Ascending aorta (tissue), 2 donors: ENCODE measurements at regions not wholly inside any gene's neighbourhood (a gene's known extent, or its start where the extent isn't known, plus 50 kb on each side); places are given as distances from the start of the nearest gene placed in this dataset.

Source experiments
- DNase-seq, 2 donors: peaks; one replicate each; pipeline ENCODE4 v3.0.0-alpha.2; 2019; ENCODE audit warnings: low spot score in 2 of 2
- H3K27ac ChIP-seq, 2 donors: fragments of 200-600 bp; sonication (generic); one replicate each; pipeline ENCODE4 v1.5.1; 2016 to 2017; ENCODE audit warnings: mild to moderate bottlenecking in 1 of 2
- H3K27me3 ChIP-seq: fragments of 200-600 bp; sonication (generic); one replicate; pipeline ENCODE4 v1.5.1; 2017
- H3K36me3 ChIP-seq, 2 donors: fragments of 200-600 bp; sonication (generic); one replicate each; pipeline ENCODE4 v1.5.1; 2016
- H3K4me1 ChIP-seq, 2 donors: fragments of 200-600 bp; sonication (generic); one replicate each; pipeline ENCODE4 v1.5.1; 2016 to 2017; ENCODE audit warnings: mild to moderate bottlenecking in 1 of 2
- H3K4me3 ChIP-seq, 2 donors: fragments of 200-600 bp; sonication (generic); one replicate each; pipeline ENCODE4 v1.5.1; 2016 to 2017; ENCODE audit warnings: mild to moderate bottlenecking in 1 of 2
- H3K9me3 ChIP-seq, 2 donors: fragments of 200-600 bp; sonication (generic); one replicate each; pipeline ENCODE4 v1.5.1; 2016
- intact Hi-C: fragments of 100-400 bp; cut with DNase I; formaldehyde crosslinking; loops from one replicate; pipeline ENCODE4 v1.15.1; 2023
- TF ChIP-seq, protein P1 (sequence below), 3 experiments: fragments of 200-600 bp in 2 of 3; fragments of 450-650 bp in 1 of 3; sonication (generic) in 2 of 3; IDR thresholded peaks; one replicate each; pipeline ENCODE4 v1.5.1; 2016 to 2019; ENCODE audit warnings: antibody characterized with exemption in 3 of 3, mild to moderate bottlenecking in 1 of 3, moderate library complexity in 1 of 3

- DNase-seq: no peak
- Histone ChIP-seq H3K36me3 (no peaks in the 10 kb centered on the region), H3K27me3 (no peaks in the 10 kb centered on the region), H3K9me3 (no peaks in the 10 kb centered on the region), H3K4me3 (no peak overlapping the region), H3K4me1 (no peaks in the 10 kb centered on the region), H3K27ac (no peak overlapping the region)
- TF ChIP-seq, protein P1, sequence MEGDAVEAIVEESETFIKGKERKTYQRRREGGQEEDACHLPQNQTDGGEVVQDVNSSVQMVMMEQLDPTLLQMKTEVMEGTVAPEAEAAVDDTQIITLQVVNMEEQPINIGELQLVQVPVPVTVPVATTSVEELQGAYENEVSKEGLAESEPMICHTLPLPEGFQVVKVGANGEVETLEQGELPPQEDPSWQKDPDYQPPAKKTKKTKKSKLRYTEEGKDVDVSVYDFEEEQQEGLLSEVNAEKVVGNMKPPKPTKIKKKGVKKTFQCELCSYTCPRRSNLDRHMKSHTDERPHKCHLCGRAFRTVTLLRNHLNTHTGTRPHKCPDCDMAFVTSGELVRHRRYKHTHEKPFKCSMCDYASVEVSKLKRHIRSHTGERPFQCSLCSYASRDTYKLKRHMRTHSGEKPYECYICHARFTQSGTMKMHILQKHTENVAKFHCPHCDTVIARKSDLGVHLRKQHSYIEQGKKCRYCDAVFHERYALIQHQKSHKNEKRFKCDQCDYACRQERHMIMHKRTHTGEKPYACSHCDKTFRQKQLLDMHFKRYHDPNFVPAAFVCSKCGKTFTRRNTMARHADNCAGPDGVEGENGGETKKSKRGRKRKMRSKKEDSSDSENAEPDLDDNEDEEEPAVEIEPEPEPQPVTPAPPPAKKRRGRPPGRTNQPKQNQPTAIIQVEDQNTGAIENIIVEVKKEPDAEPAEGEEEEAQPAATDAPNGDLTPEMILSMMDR (IDR thresholded peaks at IDR 0.05): no peak
- intact Hi-C loops: no loop called here
Measured at GRCh38 chr11:32187111-32187510, 96.2 kb downstream of the RCN1 start.

- no peaks in the 10 kb centered on the region for H3K27me3 ChIP-seq
- H3K27ac ChIP-seq: no peak overlapping the region
- DNase-seq: no peak
- H3K36me3 ChIP-seq: no peaks in the 10 kb centered on the region
- intact Hi-C loops: no loop called here
- no peak overlapping the region for H3K4me3 ChIP-seq
- no peaks in the 10 kb centered on the region for H3K4me1 ChIP-seq
- no peaks in the 10 kb centered on the region for H3K9me3 ChIP-seq
- TF ChIP-seq, protein P1 (IDR thresholded peaks at IDR 0.05): no peak
Measured at GRCh38 chr11:32188785-32189184, 97.9 kb downstream of the RCN1 start.

GRCh38 chr11:32196137-32196536, 105.3 kb downstream of the RCN1 start:
- TF ChIP-seq, protein P1 (IDR thresholded peaks at IDR 0.05): no peak
- no peaks in the 10 kb centered on the region for H3K9me3 ChIP-seq
- intact Hi-C loops: no loop called here
- no peak overlapping the region for H3K27ac ChIP-seq
- no peaks in the 10 kb centered on the region for H3K36me3 ChIP-seq
- no peak overlapping the region for H3K4me3 ChIP-seq
- DNase-seq: no peak
- no peaks in the 10 kb centered on the region for H3K4me1 ChIP-seq
- no peaks in the 10 kb centered on the region for H3K27me3 ChIP-seq

- H3K36me3 ChIP-seq: no peaks in the 10 kb centered on the region
- H3K4me1 ChIP-seq: no peaks in the 10 kb centered on the region
- H3K27me3 ChIP-seq: no peaks in the 10 kb centered on the region
- no peaks in the 10 kb centered on the region for H3K9me3 ChIP-seq
- H3K27ac ChIP-seq: no peak overlapping the region
- intact Hi-C loops: no loop called here
- TF ChIP-seq, protein P1 (IDR thresholded peaks at IDR 0.05): no peak
- H3K4me3 ChIP-seq: no peak overlapping the region
- DNase-seq: no peak
Measured at GRCh38 chr11:32198053-32198452, 107.2 kb downstream of the RCN1 start.

DNA sequence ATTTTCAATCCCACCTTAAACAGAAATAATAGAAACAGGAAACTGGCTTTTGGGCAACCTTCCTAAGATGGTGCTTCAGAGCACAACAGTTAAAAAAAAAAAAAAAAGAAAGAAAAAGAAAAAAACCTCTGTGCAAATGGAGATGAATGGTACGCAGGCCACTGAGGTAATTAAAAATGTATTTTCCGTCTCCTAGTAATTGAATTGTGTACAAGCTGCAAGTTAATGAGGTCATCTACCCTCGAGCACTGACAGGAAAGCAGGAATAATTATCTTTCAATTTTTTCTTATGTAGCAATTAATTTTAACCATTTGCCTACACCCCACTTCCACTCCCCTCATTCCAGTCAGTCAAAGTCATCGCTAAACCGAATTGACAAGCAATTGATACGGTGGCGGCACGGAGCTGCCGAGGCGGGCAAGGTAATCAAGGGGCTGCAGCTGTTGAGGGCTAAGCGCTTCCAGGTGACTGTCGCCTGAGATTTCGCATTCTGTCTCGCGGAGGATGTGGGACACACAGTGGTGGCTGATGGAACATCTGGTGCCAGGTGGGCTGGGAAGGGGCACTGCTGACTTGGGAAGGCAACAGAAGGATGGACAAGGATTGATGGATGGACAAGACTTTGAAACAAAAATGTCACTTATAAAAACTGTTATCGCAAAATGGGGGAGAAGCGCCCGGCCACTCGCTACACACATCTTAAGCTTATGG, 109.4 kb downstream of the RCN1 start:
- H3K9me3 ChIP-seq: no peaks in the 10 kb centered on the region
- no peaks in the 10 kb centered on the region for H3K36me3 ChIP-seq
- no peaks in the 10 kb centered on the region for H3K27me3 ChIP-seq
- TF ChIP-seq, protein P1 (IDR thresholded peaks at IDR 0.05): no peak
- no peaks in the 10 kb centered on the region for H3K4me1 ChIP-seq
- H3K27ac ChIP-seq: no peak overlapping the region
- intact Hi-C loops: no loop called here
- no peak overlapping the region for H3K4me3 ChIP-seq
- no peak for DNase-seq

- no peaks in the 10 kb centered on the region for H3K27me3 ChIP-seq
- intact Hi-C loops: no loop called here
- no peaks in the 10 kb centered on the region for H3K4me1 ChIP-seq
- H3K27ac ChIP-seq: no peak overlapping the region
- no peak overlapping the region for H3K4me3 ChIP-seq
- no peaks in the 10 kb centered on the region for H3K9me3 ChIP-seq
- TF ChIP-seq, protein P1 (IDR thresholded peaks at IDR 0.05): no peak
- no peaks in the 10 kb centered on the region for H3K36me3 ChIP-seq
- DNase-seq: no peak
Measured at GRCh38 chr11:32204751-32205150, 113.9 kb downstream of the RCN1 start.
